ENCODE measurements at regions not wholly inside any gene's neighbourhood (a gene's known extent, or its start where the extent isn't known, plus 50 kb on each side); places are given as distances from the start of the nearest gene placed in this dataset.
A peak's percentile ranks its signal among the peaks of the same experiment; 100 is the strongest.

DNA sequence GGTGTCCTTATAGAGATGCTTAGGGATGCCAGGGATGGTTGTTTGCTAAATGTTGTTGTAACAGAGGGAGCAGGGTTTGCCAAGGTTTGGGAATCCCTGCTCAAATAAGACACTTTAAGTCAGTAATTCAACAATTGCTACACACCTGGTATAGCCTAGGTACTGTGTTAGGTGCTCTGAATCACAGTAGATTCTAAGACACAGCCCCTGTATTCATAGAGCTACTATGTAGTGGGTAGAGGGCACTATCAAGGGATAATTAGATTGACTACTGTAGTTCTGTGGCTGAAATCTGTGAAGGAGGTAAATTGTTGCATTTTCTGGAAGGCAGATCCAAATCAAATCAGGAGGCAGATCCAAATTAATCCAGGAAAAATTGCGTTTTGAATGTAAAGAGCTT lies 149.2 kb downstream of the C12orf75 start:
- no peak overlapping the region for H3K4me3 ChIP-seq (ENCODE audit: insufficient read depth in 1 of 2, low read depth in 1 of 2, low read length in 2 of 2)
- no peak overlapping the region for H2AFZ ChIP-seq (ENCODE audit: low read depth, low read length)
- no peak overlapping the region for H2AK5ac ChIP-seq (ENCODE audit: low read length, severe bottlenecking)
- no peak overlapping the region for H4K91ac ChIP-seq (ENCODE audit: low read length)
- no peak overlapping the region for H2BK12ac ChIP-seq (ENCODE audit: low read length in 2 of 2)
- H3K9me3 ChIP-seq (ENCODE audit: control insufficient read depth, low read length) = no peaks in the 10 kb centered on the region
- no peak overlapping the region for H4K8ac ChIP-seq (ENCODE audit: low read length)
- H3K4me2 ChIP-seq (ENCODE audit: low read length, poor library complexity, severe bottlenecking) = no peak overlapping the region
- DNase-seq = no peak
- H3K9ac ChIP-seq (ENCODE audit: low read length) = no peak overlapping the region
- peak overlapping the region; percentile 51 for H3K27ac ChIP-seq (ENCODE audit: low read length, poor library complexity, severe bottlenecking)
- H3K4me1 ChIP-seq (ENCODE audit: control insufficient read depth, insufficient read depth, low read depth, low read length) = peaks cover 1% of the 10 kb centered on the region
- H3K79me1 ChIP-seq (replicated peaks; ENCODE audit: low read length, poor library complexity, severe bottlenecking) = no peaks in the 10 kb centered on the region
- WGBS = no CpG with 5 or more reads among the region's 1 CpG
- no peak overlapping the region for H2BK15ac ChIP-seq (ENCODE audit: low read depth, poor library complexity, severe bottlenecking)
- no peak overlapping the region for H2BK5ac ChIP-seq (ENCODE audit: low read depth, low read length, poor library complexity, severe bottlenecking)
- H3K14ac ChIP-seq (ENCODE audit: low read length in 2 of 2) = no peak overlapping the region
- H3K23ac ChIP-seq (ENCODE audit: low read length in 2 of 2) = no peak overlapping the region
- no peak overlapping the region for H2BK120ac ChIP-seq (ENCODE audit: low read depth, low read length)
- no peaks in the 10 kb centered on the region for H3K36me3 ChIP-seq (ENCODE audit: control insufficient read depth in 1 of 2, insufficient read depth in 2 of 2, low read depth in 1 of 2, low read length in 2 of 2)
- H3K27me3 ChIP-seq (ENCODE audit: control insufficient read depth in 1 of 2, insufficient read depth in 1 of 2, low read length in 2 of 2) = no peaks in the 10 kb centered on the region
- no peak overlapping the region for H3K4ac ChIP-seq (ENCODE audit: low read depth in 1 of 2, low read length in 2 of 2)
- H3K18ac ChIP-seq (ENCODE audit: low read depth in 1 of 2, low read length in 2 of 2) = no peak overlapping the region

DNA sequence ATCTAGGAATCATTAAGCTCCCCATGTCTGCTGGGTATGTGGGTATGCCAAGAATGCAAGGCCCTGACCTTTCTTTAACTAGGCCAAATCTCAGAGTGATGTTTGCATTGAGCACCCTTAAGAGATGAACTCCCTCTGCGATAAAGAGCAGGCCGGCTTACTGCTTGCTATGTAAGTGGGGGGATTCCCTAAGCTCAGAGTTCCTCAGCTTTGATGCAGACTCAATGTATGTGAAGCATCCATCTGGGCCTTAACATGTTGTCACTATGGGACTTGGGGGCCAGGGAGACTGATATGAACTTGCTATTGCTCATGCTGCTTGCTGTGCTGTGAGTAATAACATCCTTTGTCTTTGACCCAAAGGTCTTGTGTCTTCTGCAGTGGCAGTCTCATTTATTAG lies 149.7 kb downstream of the C12orf75 start:
- H3K4me3 ChIP-seq (ENCODE audit: insufficient read depth in 1 of 2, low read depth in 1 of 2, low read length in 2 of 2) = no peak overlapping the region
- H4K91ac ChIP-seq (ENCODE audit: low read length) = no peak overlapping the region
- H3K36me3 ChIP-seq (ENCODE audit: control insufficient read depth in 1 of 2, insufficient read depth in 2 of 2, low read depth in 1 of 2, low read length in 2 of 2) = no peaks in the 10 kb centered on the region
- H2BK5ac ChIP-seq (ENCODE audit: low read depth, low read length, poor library complexity, severe bottlenecking) = no peak overlapping the region
- H3K9me3 ChIP-seq (ENCODE audit: control insufficient read depth, low read length) = no peaks in the 10 kb centered on the region
- no peak overlapping the region for H2BK12ac ChIP-seq (ENCODE audit: low read length in 2 of 2)
- H3K4ac ChIP-seq (ENCODE audit: low read depth in 1 of 2, low read length in 2 of 2) = no peak overlapping the region
- peaks cover 3% of the 10 kb centered on the region for H3K4me1 ChIP-seq (ENCODE audit: control insufficient read depth, insufficient read depth, low read depth, low read length)
- H2BK15ac ChIP-seq (ENCODE audit: low read depth, poor library complexity, severe bottlenecking) = no peak overlapping the region
- H3K79me1 ChIP-seq (replicated peaks; ENCODE audit: low read length, poor library complexity, severe bottlenecking) = no peaks in the 10 kb centered on the region
- WGBS = 28% methylated on average over 2 of the region's 2 CpGs
- H3K27me3 ChIP-seq (ENCODE audit: control insufficient read depth in 1 of 2, insufficient read depth in 1 of 2, low read length in 2 of 2) = no peaks in the 10 kb centered on the region
- H3K14ac ChIP-seq (ENCODE audit: low read length in 2 of 2) = no peak overlapping the region
- H3K18ac ChIP-seq (ENCODE audit: low read depth in 1 of 2, low read length in 2 of 2) = no peak overlapping the region
- H3K9ac ChIP-seq (ENCODE audit: low read length) = no peak overlapping the region
- H2BK120ac ChIP-seq (ENCODE audit: low read depth, low read length) = no peak overlapping the region
- peak; percentile 46 for DNase-seq
- H3K27ac ChIP-seq (ENCODE audit: low read length, poor library complexity, severe bottlenecking) = peak overlapping the region; percentile 15
- no peak overlapping the region for H2AFZ ChIP-seq (ENCODE audit: low read depth, low read length)
- H3K4me2 ChIP-seq (ENCODE audit: low read length, poor library complexity, severe bottlenecking) = no peak overlapping the region
- no peak overlapping the region for H2AK5ac ChIP-seq (ENCODE audit: low read length, severe bottlenecking)
- H3K23ac ChIP-seq (ENCODE audit: low read length in 2 of 2) = no peak overlapping the region
- H4K8ac ChIP-seq (ENCODE audit: low read length) = no peak overlapping the region

GRCh38 chr12:105481392-105482300 lies 151.2 kb downstream of the C12orf75 start:
- Histone ChIP-seq H4K91ac (ENCODE audit: low read length) (no peak overlapping the region), H3K4me2 (ENCODE audit: low read length, poor library complexity, severe bottlenecking) (no peak overlapping the region), H3K9ac (ENCODE audit: low read length) (no peak overlapping the region), H3K27me3 (ENCODE audit: control insufficient read depth in 1 of 2, insufficient read depth in 1 of 2, low read length in 2 of 2) (no peaks in the 10 kb centered on the region), H3K18ac (ENCODE audit: low read depth in 1 of 2, low read length in 2 of 2) (no peak overlapping the region), H3K23ac (ENCODE audit: low read length in 2 of 2) (no peak overlapping the region), H3K9me3 (ENCODE audit: control insufficient read depth, low read length) (no peaks in the 10 kb centered on the region), H3K14ac (ENCODE audit: low read length in 2 of 2) (no peak overlapping the region), H3K27ac (ENCODE audit: low read length, poor library complexity, severe bottlenecking) (no peak overlapping the region), H3K4ac (ENCODE audit: low read depth in 1 of 2, low read length in 2 of 2) (no peak overlapping the region), H2BK120ac (ENCODE audit: low read depth, low read length) (no peak overlapping the region), H3K4me1 (ENCODE audit: control insufficient read depth, insufficient read depth, low read depth, low read length) (peaks cover 7% of the 10 kb centered on the region), H2BK15ac (ENCODE audit: low read depth, poor library complexity, severe bottlenecking) (peak overlapping the region; percentile 34), H3K4me3 (ENCODE audit: insufficient read depth in 1 of 2, low read depth in 1 of 2, low read length in 2 of 2) (no peak overlapping the region), H2AK5ac (ENCODE audit: low read length, severe bottlenecking) (peak overlapping the region; percentile 89), H3K36me3 (ENCODE audit: control insufficient read depth in 1 of 2, insufficient read depth in 2 of 2, low read depth in 1 of 2, low read length in 2 of 2) (no peaks in the 10 kb centered on the region), H4K8ac (ENCODE audit: low read length) (no peak overlapping the region), H2BK5ac (ENCODE audit: low read depth, low read length, poor library complexity, severe bottlenecking) (no peak overlapping the region), H2AFZ (ENCODE audit: low read depth, low read length) (no peak overlapping the region), H2BK12ac (ENCODE audit: low read length in 2 of 2) (no peak overlapping the region), H3K79me1 (replicated peaks; ENCODE audit: low read length, poor library complexity, severe bottlenecking) (no peaks in the 10 kb centered on the region)
- no peak for DNase-seq
- 94% methylated on average over 8 of the region's 8 CpGs for WGBS

GRCh38 chr12:105482951-105483350 lies 152.5 kb downstream of the C12orf75 start:
- Histone ChIP-seq H2BK12ac (ENCODE audit: low read length in 2 of 2) (no peak overlapping the region), H3K4ac (ENCODE audit: low read depth in 1 of 2, low read length in 2 of 2) (no peak overlapping the region), H4K91ac (ENCODE audit: low read length) (no peak overlapping the region), H4K8ac (ENCODE audit: low read length) (no peak overlapping the region), H3K4me2 (ENCODE audit: low read length, poor library complexity, severe bottlenecking) (no peak overlapping the region), H3K36me3 (ENCODE audit: control insufficient read depth in 1 of 2, insufficient read depth in 2 of 2, low read depth in 1 of 2, low read length in 2 of 2) (no peaks in the 10 kb centered on the region), H3K23ac (ENCODE audit: low read length in 2 of 2) (no peak overlapping the region), H2BK15ac (ENCODE audit: low read depth, poor library complexity, severe bottlenecking) (no peak overlapping the region), H3K4me3 (ENCODE audit: insufficient read depth in 1 of 2, low read depth in 1 of 2, low read length in 2 of 2) (no peak overlapping the region), H2BK5ac (ENCODE audit: low read depth, low read length, poor library complexity, severe bottlenecking) (no peak overlapping the region), H3K4me1 (ENCODE audit: control insufficient read depth, insufficient read depth, low read depth, low read length) (peaks cover 9% of the 10 kb centered on the region), H2BK120ac (ENCODE audit: low read depth, low read length) (no peak overlapping the region), H2AFZ (ENCODE audit: low read depth, low read length) (no peak overlapping the region), H3K14ac (ENCODE audit: low read length in 2 of 2) (no peak overlapping the region), H3K79me1 (replicated peaks; ENCODE audit: low read length, poor library complexity, severe bottlenecking) (no peaks in the 10 kb centered on the region), H3K27me3 (ENCODE audit: control insufficient read depth in 1 of 2, insufficient read depth in 1 of 2, low read length in 2 of 2) (no peaks in the 10 kb centered on the region), H3K18ac (ENCODE audit: low read depth in 1 of 2, low read length in 2 of 2) (no peak overlapping the region), H3K27ac (ENCODE audit: low read length, poor library complexity, severe bottlenecking) (no peak overlapping the region), H3K9me3 (ENCODE audit: control insufficient read depth, low read length) (no peaks in the 10 kb centered on the region), H2AK5ac (ENCODE audit: low read length, severe bottlenecking) (no peak overlapping the region), H3K9ac (ENCODE audit: low read length) (no peak overlapping the region)
- 77% methylated on average over 1 of the region's 1 CpG for WGBS
- no peak for DNase-seq

Measured in mesenchymal stem cell (in vitro differentiated cells and primary cell).